Mucosa of descending colon (tissue), 3 donors: ENCODE measurements at regions not wholly inside any gene's neighbourhood (a gene's known extent, or its start where the extent isn't known, plus 50 kb on each side); places are given as distances from the start of the nearest gene placed in this dataset.

ENCODE experiments used
- ATAC-seq: fragments of 200-7000 bp; cut with Tn5 transposase; one replicate; pipeline ENCODE4 v1.9.1; 2020; ENCODE audit warnings: mild to moderate bottlenecking, moderate library complexity
- DNase-seq, 3 donors: peaks; one replicate each; pipeline ENCODE4 v3.0.0-alpha.2; 2020
- H3K36me3 ChIP-seq: fragments of 200-600 bp; one replicate; pipeline ENCODE4 v1.8.0; 2021; ENCODE audit warnings: low read depth, mild to moderate bottlenecking
- H3K4me1 ChIP-seq: fragments of 200-600 bp; one replicate; pipeline ENCODE4 v1.8.0; 2021; ENCODE audit warnings: low read depth, mild to moderate bottlenecking
- H3K4me3 ChIP-seq: fragments of 200-600 bp; one replicate; pipeline ENCODE4 v1.8.0; 2021; ENCODE audit warnings: mild to moderate bottlenecking
- H3K9me3 ChIP-seq: fragments of 200-600 bp; one replicate; pipeline ENCODE4 v1.8.0; 2021; ENCODE audit warnings: mild to moderate bottlenecking
- CTCF ChIP-seq: fragments of 200-600 bp; IDR thresholded peaks from one replicate; pipeline ENCODE4 v1.8.0; 2022; ENCODE audit warnings: antibody characterized with exemption, mild to moderate bottlenecking
- intact Hi-C, 2 donors: fragments of 100-400 bp; cut with DNase I in 1 of 2; cut with micrococcal nuclease in 1 of 2; formaldehyde crosslinking; loops; one replicate each; pipeline versions ENCODE4 v1.11.0 to v1.11.1; 2022; cut with DNase I, micrococcal nuclease
- donor health status: DM: no; HTN: no; CAD: no; lungs with moderate emphysema.
- donor health status: DM: no; HTN: no; CAD: no.
- donor health status: DM: no; HTN: yes; CAD: no.

GRCh38 chr16:13696017-13696416 lies 223.9 kb upstream of the ERCC4 start:
- Histone ChIP-seq H3K36me3 (no peaks in the 10 kb centered on the region), H3K4me3 (no peak overlapping the region), H3K4me1 (no peaks in the 10 kb centered on the region), H3K9me3 (peaks cover 36% of the 10 kb centered on the region)
- ATAC-seq (no peak), DNase-seq (no peak)
- intact Hi-C loops: no loop called here
- no peak for TF ChIP-seq CTCF

- no peak for ATAC-seq
- H3K4me1 ChIP-seq: no peaks in the 10 kb centered on the region
- no peak for TF ChIP-seq CTCF
- H3K36me3 ChIP-seq: no peaks in the 10 kb centered on the region
- intact Hi-C loops: no loop called here
- no peak overlapping the region for H3K4me3 ChIP-seq
- peaks cover 38% of the 10 kb centered on the region for H3K9me3 ChIP-seq
- DNase-seq: no peak
These were observed 222.9 kb upstream of the ERCC4 start for GRCh38 chr16:13697013-13697412.

- no peak for DNase-seq
- intact Hi-C loops: no loop called here
- Histone ChIP-seq H3K36me3 (no peaks in the 10 kb centered on the region), H3K4me3 (no peak overlapping the region), H3K4me1 (no peaks in the 10 kb centered on the region), H3K9me3 (peaks cover 38% of the 10 kb centered on the region)
- TF ChIP-seq CTCF: no peak
- no peak for ATAC-seq
These were observed 222.4 kb upstream of the ERCC4 start for GRCh38 chr16:13697568-13697967.

- intact Hi-C loops: no loop called here
- no peak for DNase-seq
- no peak for TF ChIP-seq CTCF
- ATAC-seq: no peak
- no peaks in the 10 kb centered on the region for H3K4me1 ChIP-seq
- H3K4me3 ChIP-seq: no peak overlapping the region
- H3K9me3 ChIP-seq: peaks cover 28% of the 10 kb centered on the region
- no peaks in the 10 kb centered on the region for H3K36me3 ChIP-seq
These were observed 217.3 kb upstream of the ERCC4 start for GRCh38 chr16:13702614-13703013.

- H3K4me1 ChIP-seq: no peaks in the 10 kb centered on the region
- peaks cover 20% of the 10 kb centered on the region for H3K9me3 ChIP-seq
- no peaks in the 10 kb centered on the region for H3K36me3 ChIP-seq
- no peak for TF ChIP-seq CTCF
- H3K4me3 ChIP-seq: no peak overlapping the region
- DNase-seq (no peak), ATAC-seq (no peak)
- intact Hi-C loops: no loop called here
These were observed 211.4 kb upstream of the ERCC4 start for GRCh38 chr16:13708347-13709120.
